CD14-positive monocyte (primary cell): ENCODE measurements at regions not wholly inside any gene's neighbourhood (a gene's known extent, or its start where the extent isn't known, plus 50 kb on each side); places are given as distances from the start of the nearest gene placed in this dataset.

Source experiments
- DNase-seq, 3 donors: peaks; one replicate each; pipeline ENCODE4 v3.0.0-alpha.2; 2011 to 2022
- H2AFZ ChIP-seq: 2 replicates; pipeline ENCODE4 v1.6.0; 2012; ENCODE audit warnings: mild to moderate bottlenecking, low read depth, low read length, inconsistent platforms; ENCODE audit not compliant: insufficient read depth, poor library complexity, severe bottlenecking
- H3K27ac ChIP-seq, 2 donors: 1 replicate in 1 of 2; 2 replicates in 1 of 2; pipeline ENCODE4 v1.5.1; 2012 to 2013; ENCODE audit warnings: low read length in 2 of 2, control low read depth in 1 of 2, inconsistent platforms in 1 of 2, low read depth in 1 of 2, mild to moderate bottlenecking in 1 of 2
- H3K27me3 ChIP-seq, 2 donors: one replicate each; pipeline versions ENCODE4 v1.6.0 to v1.6.1; 2011 to 2013; ENCODE audit warnings: low read length in 2 of 2; ENCODE audit not compliant: control insufficient read depth in 2 of 2, insufficient read depth in 2 of 2
- H3K36me3 ChIP-seq, 2 donors: replicated peaks in 1 of 2; 1 replicate in 1 of 2; 2 replicates in 1 of 2; pipeline versions ENCODE4 v1.5.1 to v1.6.1; 2012 to 2013; ENCODE audit warnings: low read length in 2 of 2, control low read depth in 1 of 2, inconsistent platforms in 1 of 2, mild to moderate bottlenecking in 1 of 2; ENCODE audit not compliant: insufficient read depth in 2 of 2, control insufficient read depth in 1 of 2
- H3K4me1 ChIP-seq, 2 donors: 1 replicate in 1 of 2; 2 replicates in 1 of 2; pipeline versions ENCODE4 v1.5.1 to v1.6.1; 2012 to 2013; ENCODE audit warnings: low read length in 2 of 2, control low read depth in 1 of 2, inconsistent platforms in 1 of 2, mild to moderate bottlenecking in 1 of 2, moderate library complexity in 1 of 2; ENCODE audit not compliant: insufficient read depth in 2 of 2, control insufficient read depth in 1 of 2
- H3K4me2 ChIP-seq: replicated peaks from 2 replicates; pipeline ENCODE3; 2012; ENCODE audit warnings: low read length, moderate library complexity, mild to moderate bottlenecking; ENCODE audit not compliant: poor library complexity, severe bottlenecking; ENCODE audit errors: extremely low read depth
- H3K4me3 ChIP-seq, 3 experiments: fragments of 200-600 bp in 1 of 3; sonication (generic) in 1 of 3; replicated peaks in 1 of 3; 1 replicate in 2 of 3; 2 replicates in 1 of 3; pipeline ENCODE4 v1.5.1; 2011 to 2013; ENCODE audit warnings: low read length in 3 of 3, mild to moderate bottlenecking in 3 of 3, control low read depth in 2 of 3, low read depth in 2 of 3, inconsistent platforms in 1 of 3, moderate library complexity in 1 of 3
- H3K79me2 ChIP-seq: 2 replicates; pipeline ENCODE4 v1.6.0; 2012; ENCODE audit warnings: mild to moderate bottlenecking, control low read depth, inconsistent platforms, low read length, moderate library complexity; ENCODE audit not compliant: insufficient read depth
- H3K9ac ChIP-seq: 2 replicates; pipeline ENCODE4 v1.6.0; 2017; ENCODE audit warnings: low read length, mild to moderate bottlenecking; ENCODE audit not compliant: insufficient read depth, poor library complexity, severe bottlenecking
- H3K9me3 ChIP-seq, 2 donors: replicated peaks in 1 of 2; 1 replicate in 1 of 2; 2 replicates in 1 of 2; pipeline versions ENCODE4 v1.5.1 to v1.6.1; 2012 to 2013; ENCODE audit warnings: low read length in 2 of 2, control low read depth in 1 of 2; ENCODE audit not compliant: control insufficient read depth in 1 of 2, insufficient read depth in 1 of 2
- H4K20me1 ChIP-seq: 2 replicates; pipeline ENCODE4 v1.6.0; 2012; ENCODE audit warnings: mild to moderate bottlenecking, low read length, control low read depth, moderate library complexity; ENCODE audit not compliant: insufficient read depth
- H3K27ac Mint-ChIP-seq, 7 donors: one replicate each; pipeline ENCODE4 v1.8.0; 2020; ENCODE audit warnings: mild to moderate bottlenecking in 7 of 7, mixed read lengths in 7 of 7, moderate library complexity in 6 of 7, inconsistent platforms in 2 of 7
- H3K27me3 Mint-ChIP-seq, 3 donors: one replicate each; pipeline ENCODE4 v1.8.0; 2021 to 2022; ENCODE audit warnings: low read depth in 3 of 3, mild to moderate bottlenecking in 3 of 3, mixed read lengths in 3 of 3, moderate library complexity in 3 of 3, inconsistent platforms in 1 of 3
- H3K36me3 Mint-ChIP-seq, 2 donors: one replicate each; pipeline ENCODE4 v1.8.0; 2020; ENCODE audit warnings: mixed read lengths in 2 of 2, inconsistent platforms in 1 of 2, mild to moderate bottlenecking in 1 of 2
- H3K4me1 Mint-ChIP-seq: one replicate; pipeline ENCODE4 v1.8.0; 2020; ENCODE audit warnings: mild to moderate bottlenecking, mixed read lengths
- H3K4me3 Mint-ChIP-seq, 2 donors: one replicate each; pipeline ENCODE4 v1.8.0; 2020; ENCODE audit warnings: mild to moderate bottlenecking in 2 of 2, mixed read lengths in 2 of 2, moderate library complexity in 1 of 2
- H3K9me3 Mint-ChIP-seq, 7 donors: one replicate each; pipeline ENCODE4 v1.8.0; 2020 to 2022; ENCODE audit warnings: mixed read lengths in 7 of 7, mild to moderate bottlenecking in 6 of 7, moderate library complexity in 6 of 7, inconsistent platforms in 2 of 7
- WGBS: methylation state at CpG from one replicate; pipeline ENCODE4 v1.1.5; 2013; ENCODE audit warnings: missing lambda C conversion rate; ENCODE audit not compliant: insufficient coverage; 5-methylcytosine and 5-hydroxymethylcytosine counted together
- intact Hi-C, 2 donors: fragments of 100-400 bp; cut with micrococcal nuclease; formaldehyde crosslinking; loops; one replicate each; pipeline versions ENCODE4 v1.15.0 to v1.15.1; 2023
- TF ChIP-seq, protein P1 (sequence below): fragments of 200-600 bp; IDR thresholded peaks from one replicate; pipeline ENCODE4 v1.8.0; 2022; ENCODE audit warnings: antibody characterized with exemption, mild to moderate bottlenecking

GRCh38 chr2:5215989-5216607 lies 476.1 kb upstream of the SOX11 start:
- H3K27ac ChIP-seq, result no peak overlapping the region
- TF ChIP-seq, protein P1, sequence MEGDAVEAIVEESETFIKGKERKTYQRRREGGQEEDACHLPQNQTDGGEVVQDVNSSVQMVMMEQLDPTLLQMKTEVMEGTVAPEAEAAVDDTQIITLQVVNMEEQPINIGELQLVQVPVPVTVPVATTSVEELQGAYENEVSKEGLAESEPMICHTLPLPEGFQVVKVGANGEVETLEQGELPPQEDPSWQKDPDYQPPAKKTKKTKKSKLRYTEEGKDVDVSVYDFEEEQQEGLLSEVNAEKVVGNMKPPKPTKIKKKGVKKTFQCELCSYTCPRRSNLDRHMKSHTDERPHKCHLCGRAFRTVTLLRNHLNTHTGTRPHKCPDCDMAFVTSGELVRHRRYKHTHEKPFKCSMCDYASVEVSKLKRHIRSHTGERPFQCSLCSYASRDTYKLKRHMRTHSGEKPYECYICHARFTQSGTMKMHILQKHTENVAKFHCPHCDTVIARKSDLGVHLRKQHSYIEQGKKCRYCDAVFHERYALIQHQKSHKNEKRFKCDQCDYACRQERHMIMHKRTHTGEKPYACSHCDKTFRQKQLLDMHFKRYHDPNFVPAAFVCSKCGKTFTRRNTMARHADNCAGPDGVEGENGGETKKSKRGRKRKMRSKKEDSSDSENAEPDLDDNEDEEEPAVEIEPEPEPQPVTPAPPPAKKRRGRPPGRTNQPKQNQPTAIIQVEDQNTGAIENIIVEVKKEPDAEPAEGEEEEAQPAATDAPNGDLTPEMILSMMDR, result no peak
- H3K36me3 ChIP-seq, result no peaks in the 10 kb centered on the region
- peaks cover 0 to under 1% (median 0%) of the 10 kb centered on the region in 3 donors for H3K27me3 Mint-ChIP-seq
- H3K4me1 Mint-ChIP-seq, result no peaks in the 10 kb centered on the region
- H3K9me3 Mint-ChIP-seq, result peaks cover 0 to 6% (median 2%) of the 10 kb centered on the region in 7 donors
- no peak for DNase-seq
- H2AFZ ChIP-seq, result no peak overlapping the region
- H3K79me2 ChIP-seq, result no peaks in the 10 kb centered on the region
- H3K4me1 ChIP-seq, result no peaks in the 10 kb centered on the region
- intact Hi-C loops, result no loop called here
- no peak overlapping the region for H3K9ac ChIP-seq
- H3K4me3 Mint-ChIP-seq, result no peak overlapping the region
- H3K27ac Mint-ChIP-seq, result no peak overlapping the region
- H3K9me3 ChIP-seq, result peaks cover 5 to 7% of the 10 kb centered on the region in 2 donors
- no peak overlapping the region for H3K4me3 ChIP-seq
- no peak overlapping the region for H3K4me2 ChIP-seq
- no peaks in the 10 kb centered on the region for H3K27me3 ChIP-seq
- no peaks in the 10 kb centered on the region for H3K36me3 Mint-ChIP-seq
- H4K20me1 ChIP-seq, result no peaks in the 10 kb centered on the region
- WGBS, result 95% methylated on average over 3 of the region's 8 CpGs

DNA sequence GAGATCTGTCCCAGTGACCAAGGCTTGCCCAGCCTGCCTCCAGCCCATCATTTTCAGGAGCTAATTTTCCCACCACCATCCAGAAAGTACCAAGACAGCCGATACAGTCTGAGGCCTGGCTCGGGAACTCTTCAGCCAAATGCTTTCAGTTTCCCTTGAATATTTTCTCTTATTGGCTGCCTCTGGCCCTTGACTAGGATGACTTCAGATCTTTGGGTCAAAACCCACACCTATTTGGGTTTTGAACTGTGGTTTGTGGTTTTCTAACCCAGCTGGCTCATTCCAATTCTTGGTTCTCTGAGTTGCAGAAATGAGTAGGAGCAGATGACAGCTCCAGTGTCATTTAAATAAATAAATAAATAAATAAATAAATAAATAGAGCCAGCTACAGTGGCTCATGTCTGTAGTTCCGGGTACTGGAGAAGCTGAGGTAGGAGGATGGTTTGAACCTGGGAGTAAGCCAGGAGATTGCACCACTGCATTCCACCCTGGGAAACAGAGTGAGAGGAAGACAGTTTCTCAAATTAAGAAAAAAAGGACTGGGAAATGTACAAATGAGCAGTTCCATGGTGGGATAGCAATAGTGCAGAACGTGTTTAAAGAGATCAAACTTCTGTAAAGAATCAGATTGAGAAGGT lies 465.0 kb upstream of the SOX11 start:
- Histone ChIP-seq H3K36me3 (no peaks in the 10 kb centered on the region), H3K79me2 (no peaks in the 10 kb centered on the region), H2AFZ (no peak overlapping the region), H3K4me2 (no peak overlapping the region), H3K27me3 (no peaks in the 10 kb centered on the region), H3K4me3 (no peak overlapping the region), H3K9me3 (peaks cover 0 to 4% of the 10 kb centered on the region in 2 donors), H4K20me1 (no peaks in the 10 kb centered on the region), H3K4me1 (no peaks in the 10 kb centered on the region), H3K9ac (no peak overlapping the region), H3K27ac (no peak overlapping the region)
- Mint-ChIP-seq H3K9me3 (peaks cover 0 to 15% (median 6%) of the 10 kb centered on the region in 7 donors), H3K27ac (no peak overlapping the region), H3K4me1 (no peaks in the 10 kb centered on the region), H3K36me3 (no peaks in the 10 kb centered on the region), H3K27me3 (peaks cover 0 to 2% (median 1%) of the 10 kb centered on the region in 3 donors), H3K4me3 (no peak overlapping the region)
- WGBS, result 100% methylated on average over 2 of the region's 4 CpGs
- DNase-seq, result no peak
- TF ChIP-seq, protein P1, result no peak
- intact Hi-C loops, result no loop called here
